ENCODE measurements at regions not wholly inside any gene's neighbourhood (a gene's known extent, or its start where the extent isn't known, plus 50 kb on each side); places are given as distances from the start of the nearest gene placed in this dataset.
A peak's percentile ranks its signal among the peaks of the same experiment; 100 is the strongest.

- BruUV-seq (replicated peaks) = no TSS peak
- H2AFZ ChIP-seq (ENCODE audit: low read length) = no peak overlapping the region
- H3K36me3 ChIP-seq (ENCODE audit: insufficient read depth, low read length) = no peaks in the 10 kb centered on the region
- intact Hi-C loops (cut with micrococcal nuclease; ENCODE audit: unreplicated experiment) = no loop called here
- TF ChIP-seq EZH2phosphoT487 (IDR thresholded peaks at IDR 0.05; ENCODE audit: borderline replicate concordance, low read depth, low read length) = no peak
- TF ChIP-seq CTCF (conservative IDR thresholded peaks at IDR 0.05; ENCODE audit: low read length) = no peak
- POLR2A ChIA-PET = interaction anchor here (0.6 kb wide), 1 partner anchor 116 kb away, joined by 5 read pairs; no protein-coding TSS in a partner anchor
- no peak overlapping the region for H3K4me2 ChIP-seq (ENCODE audit: low read length)
- H3K9me2 ChIP-seq (ENCODE audit: insufficient read depth, low read length) = no peaks in the 10 kb centered on the region
- DNase-seq (ENCODE audit: low spot score) = no peak
- H4K20me1 ChIP-seq (ENCODE audit: insufficient read depth, low read length) = no peaks in the 10 kb centered on the region
- no peaks in the 10 kb centered on the region for H3K9me3 ChIP-seq (ENCODE audit: low read length)
- H3K4me1 ChIP-seq (ENCODE audit: insufficient read depth, low read length, poor library complexity, severe bottlenecking) = peaks cover 5% of the 10 kb centered on the region
- H3K4me3 ChIP-seq (ENCODE audit: low read depth, low read length, poor library complexity, severe bottlenecking) = no peak overlapping the region
- no peaks in the 10 kb centered on the region for H3K79me2 ChIP-seq (ENCODE audit: insufficient read depth, low read depth, low read length)
- no peak overlapping the region for H3K27ac ChIP-seq (ENCODE audit: low read depth, low read length, poor library complexity, severe bottlenecking)
- CTCF ChIA-PET (ENCODE audit: unreplicated experiment) = no interaction called here
These were observed 64.0 kb upstream of the LTA4H start for GRCh38 chr12:96099421-96099820.

- H3K9me2 ChIP-seq (ENCODE audit: insufficient read depth, low read length) = no peaks in the 10 kb centered on the region
- intact Hi-C loops (cut with micrococcal nuclease; ENCODE audit: unreplicated experiment) = no loop called here
- no peak overlapping the region for H3K4me3 ChIP-seq (ENCODE audit: low read depth, low read length, poor library complexity, severe bottlenecking)
- H3K27ac ChIP-seq (ENCODE audit: low read depth, low read length, poor library complexity, severe bottlenecking) = no peak overlapping the region
- H2AFZ ChIP-seq (ENCODE audit: low read length) = no peak overlapping the region
- no peaks in the 10 kb centered on the region for H3K9me3 ChIP-seq (ENCODE audit: low read length)
- TF ChIP-seq EZH2phosphoT487 (IDR thresholded peaks at IDR 0.05; ENCODE audit: borderline replicate concordance, low read depth, low read length) (no peak), CTCF (conservative IDR thresholded peaks at IDR 0.05; ENCODE audit: low read length) (no peak)
- no peaks in the 10 kb centered on the region for H3K36me3 ChIP-seq (ENCODE audit: insufficient read depth, low read length)
- ChIA-PET POLR2A (interaction anchor here (0.6 to 0.7 kb wide), 2 partner anchors 29 to 116 kb away, joined by 3 to 5 read pairs; no protein-coding TSS in a partner anchor), CTCF (ENCODE audit: unreplicated experiment) (no interaction called here)
- no TSS peak for BruUV-seq (replicated peaks)
- H4K20me1 ChIP-seq (ENCODE audit: insufficient read depth, low read length) = no peaks in the 10 kb centered on the region
- DNase-seq (ENCODE audit: low spot score) = peak; percentile 10
- no peak overlapping the region for H3K4me2 ChIP-seq (ENCODE audit: low read length)
- H3K79me2 ChIP-seq (ENCODE audit: insufficient read depth, low read depth, low read length) = no peaks in the 10 kb centered on the region
- peaks cover 5% of the 10 kb centered on the region for H3K4me1 ChIP-seq (ENCODE audit: insufficient read depth, low read length, poor library complexity, severe bottlenecking)
These were observed 64.6 kb upstream of the LTA4H start for GRCh38 chr12:96099986-96100385.

- Histone ChIP-seq H3K36me3 (ENCODE audit: insufficient read depth, low read length) (no peaks in the 10 kb centered on the region), H3K4me3 (ENCODE audit: low read depth, low read length, poor library complexity, severe bottlenecking) (no peak overlapping the region), H2AFZ (ENCODE audit: low read length) (no peak overlapping the region), H3K9me2 (ENCODE audit: insufficient read depth, low read length) (no peaks in the 10 kb centered on the region), H3K4me2 (ENCODE audit: low read length) (no peak overlapping the region), H3K79me2 (ENCODE audit: insufficient read depth, low read depth, low read length) (no peaks in the 10 kb centered on the region), H4K20me1 (ENCODE audit: insufficient read depth, low read length) (no peaks in the 10 kb centered on the region), H3K9me3 (ENCODE audit: low read length) (no peaks in the 10 kb centered on the region), H3K27ac (ENCODE audit: low read depth, low read length, poor library complexity, severe bottlenecking) (no peak overlapping the region), H3K4me1 (ENCODE audit: insufficient read depth, low read length, poor library complexity, severe bottlenecking) (peaks cover 16% of the 10 kb centered on the region)
- DNase-seq (ENCODE audit: low spot score) = no peak
- POLR2A ChIA-PET = interaction anchor here (0.6 to 0.8 kb wide), 3 partner anchors 9 to 358 kb away, joined by 3 read pairs; no protein-coding TSS in a partner anchor
- no peak for TF ChIP-seq EZH2phosphoT487 (IDR thresholded peaks at IDR 0.05; ENCODE audit: borderline replicate concordance, low read depth, low read length)
- TF ChIP-seq CTCF (conservative IDR thresholded peaks at IDR 0.05; ENCODE audit: low read length) = no peak
- no TSS peak for BruUV-seq (replicated peaks)
- CTCF ChIA-PET (ENCODE audit: unreplicated experiment) = no interaction called here
- intact Hi-C loops (cut with micrococcal nuclease; ENCODE audit: unreplicated experiment) = no loop called here
These were observed 66.4 kb upstream of the LTA4H start for GRCh38 chr12:96101806-96102205.

All from OCI-LY7 (cell line).